Testis (tissue), 2 donors: ENCODE measurements at regions not wholly inside any gene's neighbourhood (a gene's known extent, or its start where the extent isn't known, plus 50 kb on each side); places are given as distances from the start of the nearest gene placed in this dataset.

Experiments
- DNase-seq: peaks from one replicate; pipeline ENCODE4 v3.0.0-alpha.2; 2019
- H3K27ac ChIP-seq, 2 donors: fragments of 200-600 bp; sonication (generic); one replicate each; pipeline ENCODE4 v1.5.1; 2019
- H3K27me3 ChIP-seq: fragments of 200-600 bp; sonication (generic); one replicate; pipeline ENCODE4 v1.5.1; 2019
- H3K36me3 ChIP-seq: fragments of 200-600 bp; sonication (generic); one replicate; pipeline ENCODE4 v1.5.1; 2017; ENCODE audit warnings: low read depth; ENCODE audit errors: missing control alignments
- H3K4me1 ChIP-seq: fragments of 200-600 bp; sonication (generic); one replicate; pipeline ENCODE4 v1.5.1; 2019
- H3K4me3 ChIP-seq, 2 donors: fragments of 200-600 bp; sonication (generic); one replicate each; pipeline ENCODE4 v1.5.1; 2017 to 2019
- H3K9me3 ChIP-seq: fragments of 200-600 bp; sonication (generic); one replicate; pipeline ENCODE4 v1.5.1; 2017
- POLR2A ChIP-seq: fragments of 450-650 bp; IDR thresholded peaks from one replicate; pipeline ENCODE4 v1.6.1; 2017; ENCODE audit warnings: antibody characterized with exemption, mild to moderate bottlenecking, moderate library complexity
- WGBS, 2 donors: methylation state at CpG; one replicate each; pipeline ENCODE4 v1.1.5; 2018; 5-methylcytosine and 5-hydroxymethylcytosine counted together
- intact Hi-C: fragments of 100-400 bp; cut with DNase I; formaldehyde crosslinking; loops from one replicate; pipeline ENCODE4 v1.15.1; 2023; ENCODE audit warnings: low total_unique reads
- TF ChIP-seq, protein P1 (sequence below), 3 experiments: fragments of 450-650 bp in 2 of 3; fragments of 200-600 bp in 1 of 3; sonication (generic) in 1 of 3; IDR thresholded peaks; one replicate each; pipeline ENCODE4 v1.5.1; 2016 to 2019; ENCODE audit warnings: antibody characterized with exemption in 3 of 3, mild to moderate bottlenecking in 2 of 3, moderate library complexity in 1 of 3

DNA sequence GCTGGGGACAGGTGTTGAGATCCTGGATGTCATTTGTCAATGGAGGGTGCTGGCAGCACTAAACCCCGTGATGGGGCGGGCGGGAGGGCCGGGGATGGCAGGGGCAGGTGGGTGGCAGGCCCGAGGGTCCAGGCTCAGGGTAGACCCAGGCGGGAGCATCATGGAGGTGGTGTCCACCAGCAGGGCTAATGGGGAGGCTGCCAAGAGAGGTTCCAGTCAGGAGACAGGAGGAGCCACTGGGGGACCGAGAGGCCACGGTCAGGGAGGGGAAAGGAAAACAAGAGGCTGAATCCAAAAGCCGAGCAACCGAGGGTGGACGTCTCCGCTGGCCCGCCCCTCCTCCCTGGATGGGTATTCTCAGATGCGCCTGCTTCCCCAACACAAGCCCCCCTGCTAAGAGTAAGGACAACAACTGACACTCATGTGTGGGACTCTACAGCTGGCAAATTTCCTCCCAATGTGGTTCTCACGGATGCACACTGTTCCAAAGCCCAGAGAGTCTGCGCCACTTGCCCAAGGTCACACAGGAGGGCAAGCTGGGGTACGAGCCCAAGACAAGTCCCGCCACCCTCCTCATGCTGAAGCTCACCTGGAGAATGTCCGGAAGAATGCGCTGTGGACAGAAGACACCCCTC is 132.0 kb downstream of the CPZ start:
- TF ChIP-seq POLR2A = no peak
- TF ChIP-seq, protein P1, sequence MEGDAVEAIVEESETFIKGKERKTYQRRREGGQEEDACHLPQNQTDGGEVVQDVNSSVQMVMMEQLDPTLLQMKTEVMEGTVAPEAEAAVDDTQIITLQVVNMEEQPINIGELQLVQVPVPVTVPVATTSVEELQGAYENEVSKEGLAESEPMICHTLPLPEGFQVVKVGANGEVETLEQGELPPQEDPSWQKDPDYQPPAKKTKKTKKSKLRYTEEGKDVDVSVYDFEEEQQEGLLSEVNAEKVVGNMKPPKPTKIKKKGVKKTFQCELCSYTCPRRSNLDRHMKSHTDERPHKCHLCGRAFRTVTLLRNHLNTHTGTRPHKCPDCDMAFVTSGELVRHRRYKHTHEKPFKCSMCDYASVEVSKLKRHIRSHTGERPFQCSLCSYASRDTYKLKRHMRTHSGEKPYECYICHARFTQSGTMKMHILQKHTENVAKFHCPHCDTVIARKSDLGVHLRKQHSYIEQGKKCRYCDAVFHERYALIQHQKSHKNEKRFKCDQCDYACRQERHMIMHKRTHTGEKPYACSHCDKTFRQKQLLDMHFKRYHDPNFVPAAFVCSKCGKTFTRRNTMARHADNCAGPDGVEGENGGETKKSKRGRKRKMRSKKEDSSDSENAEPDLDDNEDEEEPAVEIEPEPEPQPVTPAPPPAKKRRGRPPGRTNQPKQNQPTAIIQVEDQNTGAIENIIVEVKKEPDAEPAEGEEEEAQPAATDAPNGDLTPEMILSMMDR (IDR thresholded peaks at IDR 0.05) = no peak
- H3K9me3 ChIP-seq = no peaks in the 10 kb centered on the region
- H3K27ac ChIP-seq = no peak overlapping the region
- DNase-seq = peak; percentile 1
- 67 to 71% methylated on average over 15 to 20 of the region's 20 CpGs for WGBS, 2 donors
- no peaks in the 10 kb centered on the region for H3K27me3 ChIP-seq
- H3K4me3 ChIP-seq = no peak overlapping the region
- H3K4me1 ChIP-seq = no peaks in the 10 kb centered on the region
- H3K36me3 ChIP-seq = no peaks in the 10 kb centered on the region
- intact Hi-C loops = no loop called here

DNA sequence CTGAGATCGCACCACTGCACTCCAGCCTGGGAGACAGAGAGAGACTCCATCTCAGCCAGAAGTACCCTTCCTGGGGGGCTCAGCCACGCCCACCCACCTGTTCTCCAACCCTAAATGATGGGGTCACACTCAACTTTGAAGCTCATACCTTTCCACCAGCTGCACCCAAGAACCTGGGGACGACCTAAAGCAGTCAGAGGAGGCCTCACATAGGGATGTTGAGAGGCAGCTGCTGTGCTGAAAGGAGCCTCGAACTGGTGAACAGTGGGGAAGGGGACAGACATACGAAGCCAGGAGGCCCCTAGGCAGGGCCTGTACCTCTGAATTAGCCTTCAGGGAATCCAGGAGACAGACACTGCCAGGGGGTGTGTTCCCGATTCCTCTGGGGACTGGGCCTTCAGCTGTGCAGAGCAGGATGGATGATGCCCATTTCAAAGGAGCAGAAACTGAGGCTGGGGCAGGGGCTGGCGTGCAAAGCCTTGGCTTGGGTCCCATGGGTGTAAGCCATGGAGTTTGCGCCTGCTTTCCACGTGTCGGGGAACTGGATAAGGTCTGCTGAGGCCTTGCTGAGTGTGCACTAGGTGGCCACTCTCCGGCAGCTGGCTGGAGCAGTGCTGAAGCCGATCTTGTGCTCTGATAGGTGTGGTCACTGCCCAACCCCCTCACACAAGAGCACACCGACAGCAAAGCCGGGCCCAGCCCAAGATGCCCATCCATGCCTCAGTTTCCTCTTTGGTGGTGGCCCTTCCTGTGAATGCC is 130.8 kb downstream of the CPZ start:
- 80 to 81% methylated on average over 5 to 14 of the region's 14 CpGs for WGBS, 2 donors
- Histone ChIP-seq H3K36me3 (no peaks in the 10 kb centered on the region), H3K27ac (no peak overlapping the region), H3K9me3 (no peaks in the 10 kb centered on the region), H3K27me3 (no peaks in the 10 kb centered on the region), H3K4me3 (no peak overlapping the region), H3K4me1 (no peaks in the 10 kb centered on the region)
- intact Hi-C loops = no loop called here
- no peak for TF ChIP-seq POLR2A
- TF ChIP-seq, protein P1 (IDR thresholded peaks at IDR 0.05) = no peak
- peak; percentile 3 for DNase-seq

DNA sequence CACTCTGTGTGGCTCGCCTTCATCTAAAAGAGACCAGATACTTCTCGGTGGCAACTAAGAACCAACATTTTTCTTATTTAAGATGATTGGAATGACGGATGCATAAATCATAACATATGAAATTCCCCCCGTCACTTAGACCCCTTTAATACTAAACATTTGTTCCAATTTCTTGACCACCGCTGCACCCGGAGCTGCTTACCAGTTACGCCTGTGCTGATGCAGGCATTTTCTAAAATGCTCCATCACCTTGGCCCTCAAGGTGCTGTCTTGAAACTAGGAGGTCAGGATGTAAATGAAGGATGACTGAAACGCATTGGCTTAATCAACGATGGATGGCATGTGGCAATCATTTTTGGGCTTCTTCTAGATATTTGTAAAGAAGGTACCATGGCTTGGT is 130.0 kb downstream of the CPZ start:
- H3K9me3 ChIP-seq = no peaks in the 10 kb centered on the region
- intact Hi-C loops = no loop called here
- H3K27ac ChIP-seq = no peak overlapping the region
- TF ChIP-seq POLR2A = no peak
- TF ChIP-seq, protein P1 (IDR thresholded peaks at IDR 0.05) = no peak
- H3K4me1 ChIP-seq = no peaks in the 10 kb centered on the region
- DNase-seq = no peak
- WGBS, 2 donors = 88 to 89% methylated on average over 9 of the region's 9 CpGs
- no peaks in the 10 kb centered on the region for H3K36me3 ChIP-seq
- no peak overlapping the region for H3K4me3 ChIP-seq
- H3K27me3 ChIP-seq = no peaks in the 10 kb centered on the region

DNA sequence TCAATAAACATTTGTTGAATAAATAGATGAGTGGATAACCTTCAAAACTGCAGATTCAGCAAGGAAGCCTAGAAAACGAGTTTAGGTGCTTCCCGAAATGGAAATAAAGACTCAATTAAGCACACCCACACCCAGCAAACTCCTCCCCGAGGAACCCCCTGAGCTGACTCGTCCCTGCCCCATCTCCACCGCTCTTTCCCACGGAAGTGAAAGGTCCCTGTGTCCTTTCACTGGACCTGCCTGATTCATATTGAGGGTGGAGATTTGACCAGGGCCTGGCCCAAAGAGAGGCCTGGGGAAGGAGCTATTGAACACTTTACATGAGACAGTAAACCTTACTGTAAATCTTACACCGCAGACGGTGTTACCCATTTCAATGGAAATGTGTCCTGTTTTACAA is 129.1 kb downstream of the CPZ start:
- Histone ChIP-seq H3K9me3 (no peaks in the 10 kb centered on the region), H3K4me3 (no peak overlapping the region), H3K27me3 (no peaks in the 10 kb centered on the region), H3K27ac (no peak overlapping the region), H3K4me1 (no peaks in the 10 kb centered on the region), H3K36me3 (no peaks in the 10 kb centered on the region)
- TF ChIP-seq, protein P1 (IDR thresholded peaks at IDR 0.05) = no peak
- no peak for TF ChIP-seq POLR2A
- intact Hi-C loops = no loop called here
- WGBS, 2 donors = 83% methylated on average over 8 of the region's 8 CpGs
- DNase-seq = no peak
